Posterior vena cava (tissue), 2 donors: ENCODE measurements at regions not wholly inside any gene's neighbourhood (a gene's known extent, or its start where the extent isn't known, plus 50 kb on each side); places are given as distances from the start of the nearest gene placed in this dataset.
"Not testable (repeated sequence)": the region's sequence is repeated elsewhere in the genome, so short reads cannot be mapped to it uniquely, and the experiment has no call there.

Experiments
- DNase-seq: peaks from one replicate; pipeline ENCODE4 v3.0.0-alpha.2; 2020; ENCODE audit warnings: low spot score
- intact Hi-C, 2 donors: fragments of 100-400 bp; cut with DNase I; formaldehyde crosslinking; loops; one replicate each; pipeline versions ENCODE4 v1.14.1 to v1.14.2; 2022 to 2023
- donor health status: DM: yes; HTN: yes; CAD: no.
- donor health status: DM: yes; HTN: yes; CAD: no.

- intact Hi-C loops, DNase-seq: not testable (repeated sequence)
These were observed 281.7 kb downstream of the ANAPC1 start for GRCh38 chr2:111602259-111602658.

GRCh38 chr2:111605798-111606197 lies 278.2 kb downstream of the ANAPC1 start:
- intact Hi-C loops, DNase-seq: not testable (repeated sequence)

- intact Hi-C loops, DNase-seq: not testable (repeated sequence)
These were observed 277.4 kb downstream of the ANAPC1 start for GRCh38 chr2:111606632-111607031.

- DNase-seq, intact Hi-C loops: not testable (repeated sequence)
These were observed 274.7 kb downstream of the ANAPC1 start for GRCh38 chr2:111609146-111609844.

GRCh38 chr2:111610035-111610434 lies 274.0 kb downstream of the ANAPC1 start:
- DNase-seq, intact Hi-C loops: not testable (repeated sequence)

- intact Hi-C loops, result no loop called here
- no peak for DNase-seq
These were observed 267.3 kb downstream of the ANAPC1 start for GRCh38 chr2:111616651-111617218.

- intact Hi-C loops, result no loop called here
- no peak for DNase-seq
These were observed 266.4 kb downstream of the ANAPC1 start for GRCh38 chr2:111617299-111618225.

GRCh38 chr2:111618226-111618977 lies 265.6 kb downstream of the ANAPC1 start:
- intact Hi-C loops, result no loop called here
- DNase-seq, result peak; percentile 84

GRCh38 chr2:111618978-111619902 lies 264.8 kb downstream of the ANAPC1 start:
- intact Hi-C loops, result no loop called here
- DNase-seq, result no peak

GRCh38 chr2:111620281-111620680 lies 263.7 kb downstream of the ANAPC1 start:
- DNase-seq, result no peak
- intact Hi-C loops, result no loop called here

GRCh38 chr2:111622859-111623258 lies 261.1 kb downstream of the ANAPC1 start:
- no peak for DNase-seq
- intact Hi-C loops, result no loop called here

GRCh38 chr2:111623380-111623779 lies 260.6 kb downstream of the ANAPC1 start:
- DNase-seq, result no peak
- intact Hi-C loops, result no loop called here

GRCh38 chr2:111624411-111625156 lies 259.4 kb downstream of the ANAPC1 start:
- intact Hi-C loops, result no loop called here
- no peak for DNase-seq

- DNase-seq, intact Hi-C loops: not testable (repeated sequence)
These were observed 258.8 kb downstream of the ANAPC1 start for GRCh38 chr2:111625157-111625537.

- intact Hi-C loops, result loop anchor here in 1 of 2 donors (1.0 kb wide), 1 partner anchor 26 kb away; no protein-coding TSS in a partner anchor
- DNase-seq, result no peak
These were observed 257.7 kb downstream of the ANAPC1 start for GRCh38 chr2:111626037-111626864.

GRCh38 chr2:111626865-111627163 lies 257.2 kb downstream of the ANAPC1 start:
- DNase-seq, result no peak
- intact Hi-C loops, result loop anchor here in 1 of 2 donors (1.0 kb wide), 1 partner anchor 25 kb away; no protein-coding TSS in a partner anchor

- intact Hi-C loops, result no loop called here
- DNase-seq, result no peak
These were observed 256.7 kb downstream of the ANAPC1 start for GRCh38 chr2:111627256-111627655.
